Astrocyte (in vitro differentiated cells and primary cell): ENCODE measurements at regions not wholly inside any gene's neighbourhood (a gene's known extent, or its start where the extent isn't known, plus 50 kb on each side); places are given as distances from the start of the nearest gene placed in this dataset.

Experiments used
- DNase-seq: peaks from one replicate; pipeline ENCODE4 v3.0.0-alpha.2; 2010; ENCODE audit warnings: low read depth
- FAIRE-seq: peaks from 2 replicates; lab custom pipeline; 2011; peaks lifted over from hg19 to GRCh38; lab: Jason Lieb, UNC
- H2AFZ ChIP-seq: 2 replicates; pipeline ENCODE4 v1.6.0; 2012; ENCODE audit warnings: low read depth, low read length, inconsistent platforms
- H3K27ac ChIP-seq: 2 replicates; pipeline ENCODE4 v1.5.1; 2011; ENCODE audit warnings: low read depth, low read length, inconsistent platforms
- H3K27me3 ChIP-seq: 2 replicates; pipeline ENCODE4 v1.6.0; 2011; ENCODE audit warnings: low read length, inconsistent platforms; ENCODE audit not compliant: insufficient read depth
- H3K36me3 ChIP-seq: 2 replicates; pipeline ENCODE4 v1.5.1; 2011; ENCODE audit warnings: low read length, inconsistent platforms; ENCODE audit not compliant: insufficient read depth
- H3K4me1 ChIP-seq: 2 replicates; pipeline ENCODE4 v1.5.1; 2011; ENCODE audit warnings: low read length, inconsistent platforms; ENCODE audit not compliant: insufficient read depth
- H3K4me2 ChIP-seq: 2 replicates; pipeline ENCODE4 v1.6.0; 2012; ENCODE audit warnings: low read length, inconsistent platforms
- H3K4me3 ChIP-seq: 2 replicates; pipeline ENCODE4 v1.5.1; 2011; ENCODE audit warnings: low read depth, mild to moderate bottlenecking, low read length, inconsistent platforms; ENCODE audit not compliant: insufficient read depth
- H3K79me2 ChIP-seq: 2 replicates; pipeline ENCODE4 v1.6.0; 2012; ENCODE audit warnings: mild to moderate bottlenecking, low read length, inconsistent platforms; ENCODE audit not compliant: insufficient read depth
- H3K9ac ChIP-seq: 2 replicates; pipeline ENCODE4 v1.6.0; 2012; ENCODE audit warnings: mild to moderate bottlenecking, low read length, inconsistent platforms
- H3K9me3 ChIP-seq: 2 replicates; pipeline ENCODE4 v1.5.1; 2012; ENCODE audit warnings: low read depth, mild to moderate bottlenecking, low read length, inconsistent platforms; ENCODE audit not compliant: insufficient read depth
- H4K20me1 ChIP-seq: 2 replicates; pipeline ENCODE4 v1.6.0; 2012; ENCODE audit warnings: low read length, inconsistent platforms; ENCODE audit not compliant: insufficient read depth
- H3K27ac Mint-ChIP-seq: one replicate; pipeline ENCODE4 v1.8.0; 2021; ENCODE audit warnings: mild to moderate bottlenecking, mixed read lengths; ENCODE audit not compliant: unreplicated experiment
- H3K27me3 Mint-ChIP-seq: one replicate; pipeline ENCODE4 v1.8.0; 2021; ENCODE audit warnings: low read depth, mixed read lengths; ENCODE audit not compliant: unreplicated experiment
- H3K36me3 Mint-ChIP-seq: one replicate; pipeline ENCODE4 v1.8.0; 2021; ENCODE audit warnings: low read depth, mixed read lengths; ENCODE audit not compliant: unreplicated experiment
- H3K4me1 Mint-ChIP-seq: one replicate; pipeline ENCODE4 v1.8.0; 2021; ENCODE audit warnings: low read depth, mixed read lengths; ENCODE audit not compliant: unreplicated experiment
- H3K4me3 Mint-ChIP-seq: one replicate; pipeline ENCODE4 v1.8.0; 2021; ENCODE audit warnings: mild to moderate bottlenecking, moderate library complexity, mixed read lengths; ENCODE audit not compliant: unreplicated experiment
- H3K9me3 Mint-ChIP-seq: one replicate; pipeline ENCODE4 v1.8.0; 2021; ENCODE audit warnings: mild to moderate bottlenecking, mixed read lengths; ENCODE audit not compliant: unreplicated experiment
- EZH2 ChIP-seq: IDR thresholded peaks from 2 replicates; pipeline ENCODE4 v1.6.1; 2012; ENCODE audit warnings: mild to moderate bottlenecking, low read length, inconsistent platforms; ENCODE audit not compliant: insufficient read depth
- TF ChIP-seq, protein P1 (sequence below): IDR thresholded peaks from 2 replicates; pipeline ENCODE4 v1.5.1; 2011; ENCODE audit warnings: low read depth, mild to moderate bottlenecking, inconsistent platforms, low read length, moderate library complexity; ENCODE audit not compliant: insufficient read depth

DNA sequence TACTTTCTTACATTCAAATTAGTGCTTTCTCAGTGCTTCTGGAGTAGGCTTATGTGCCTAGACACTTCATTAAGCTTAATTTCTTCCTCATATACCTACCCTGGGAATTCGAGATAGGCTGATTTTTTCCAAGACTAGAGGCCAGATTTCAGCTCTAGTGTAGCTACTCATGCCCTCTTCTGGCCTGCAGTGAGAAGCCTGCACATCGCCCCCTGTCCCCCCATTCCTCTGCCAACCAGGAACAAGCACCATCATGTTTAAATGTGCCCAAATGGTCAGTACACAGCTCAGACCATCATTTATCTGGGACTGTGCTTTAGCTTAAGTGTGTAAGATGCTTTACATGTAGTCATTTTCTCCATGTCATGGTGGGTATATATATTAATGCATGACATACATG is 1218.8 kb upstream of the LRRTM1 start:
- Histone ChIP-seq H3K9ac (no peak overlapping the region), H3K27me3 (no peaks in the 10 kb centered on the region), H3K36me3 (no peaks in the 10 kb centered on the region), H3K4me2 (no peak overlapping the region), H3K4me1 (no peaks in the 10 kb centered on the region), H3K4me3 (no peak overlapping the region), H3K79me2 (no peaks in the 10 kb centered on the region), H4K20me1 (no peaks in the 10 kb centered on the region), H3K9me3 (no peaks in the 10 kb centered on the region), H3K27ac (no peak overlapping the region), H2AFZ (no peak overlapping the region)
- H3K4me1 Mint-ChIP-seq = no peaks in the 10 kb centered on the region
- no peaks in the 10 kb centered on the region for H3K9me3 Mint-ChIP-seq
- no peak overlapping the region for H3K4me3 Mint-ChIP-seq
- no peaks in the 10 kb centered on the region for H3K27me3 Mint-ChIP-seq
- H3K36me3 Mint-ChIP-seq = no peaks in the 10 kb centered on the region
- no peak for FAIRE-seq
- DNase-seq = no peak
- no peak overlapping the region for H3K27ac Mint-ChIP-seq
- TF ChIP-seq EZH2 = no peak
- TF ChIP-seq, protein P1, sequence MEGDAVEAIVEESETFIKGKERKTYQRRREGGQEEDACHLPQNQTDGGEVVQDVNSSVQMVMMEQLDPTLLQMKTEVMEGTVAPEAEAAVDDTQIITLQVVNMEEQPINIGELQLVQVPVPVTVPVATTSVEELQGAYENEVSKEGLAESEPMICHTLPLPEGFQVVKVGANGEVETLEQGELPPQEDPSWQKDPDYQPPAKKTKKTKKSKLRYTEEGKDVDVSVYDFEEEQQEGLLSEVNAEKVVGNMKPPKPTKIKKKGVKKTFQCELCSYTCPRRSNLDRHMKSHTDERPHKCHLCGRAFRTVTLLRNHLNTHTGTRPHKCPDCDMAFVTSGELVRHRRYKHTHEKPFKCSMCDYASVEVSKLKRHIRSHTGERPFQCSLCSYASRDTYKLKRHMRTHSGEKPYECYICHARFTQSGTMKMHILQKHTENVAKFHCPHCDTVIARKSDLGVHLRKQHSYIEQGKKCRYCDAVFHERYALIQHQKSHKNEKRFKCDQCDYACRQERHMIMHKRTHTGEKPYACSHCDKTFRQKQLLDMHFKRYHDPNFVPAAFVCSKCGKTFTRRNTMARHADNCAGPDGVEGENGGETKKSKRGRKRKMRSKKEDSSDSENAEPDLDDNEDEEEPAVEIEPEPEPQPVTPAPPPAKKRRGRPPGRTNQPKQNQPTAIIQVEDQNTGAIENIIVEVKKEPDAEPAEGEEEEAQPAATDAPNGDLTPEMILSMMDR = no peak

DNA sequence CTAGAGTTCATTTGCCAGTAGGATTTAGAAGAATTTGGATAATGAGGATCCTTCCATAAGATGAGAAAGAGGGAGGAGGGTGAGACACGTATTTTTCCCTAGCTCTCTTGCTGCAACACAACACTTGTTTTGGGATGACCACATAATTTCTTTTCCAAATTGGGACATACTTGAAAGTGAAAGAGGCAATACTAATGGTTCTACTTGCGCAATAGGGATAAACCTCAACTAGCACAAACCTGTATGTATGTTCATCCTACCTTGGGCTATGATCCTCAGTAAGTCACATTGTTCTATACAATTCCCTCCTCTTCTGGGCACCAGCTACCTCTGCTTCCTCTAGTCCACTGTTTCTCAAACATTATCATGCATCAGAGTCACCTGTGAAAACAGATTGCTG is 1208.8 kb upstream of the LRRTM1 start:
- Histone ChIP-seq H3K27me3 (no peaks in the 10 kb centered on the region), H3K4me3 (no peak overlapping the region), H3K27ac (no peak overlapping the region), H2AFZ (no peak overlapping the region), H3K9ac (no peak overlapping the region), H3K4me2 (no peak overlapping the region), H3K79me2 (no peaks in the 10 kb centered on the region), H4K20me1 (no peaks in the 10 kb centered on the region), H3K4me1 (no peaks in the 10 kb centered on the region), H3K36me3 (no peaks in the 10 kb centered on the region), H3K9me3 (no peaks in the 10 kb centered on the region)
- TF ChIP-seq EZH2 = no peak
- TF ChIP-seq, protein P1 = no peak
- no peaks in the 10 kb centered on the region for H3K36me3 Mint-ChIP-seq
- no peak overlapping the region for H3K27ac Mint-ChIP-seq
- H3K4me1 Mint-ChIP-seq = no peaks in the 10 kb centered on the region
- no peaks in the 10 kb centered on the region for H3K27me3 Mint-ChIP-seq
- no peak for DNase-seq
- H3K9me3 Mint-ChIP-seq = peaks cover 3% of the 10 kb centered on the region
- no peak overlapping the region for H3K4me3 Mint-ChIP-seq
- no peak for FAIRE-seq

DNA sequence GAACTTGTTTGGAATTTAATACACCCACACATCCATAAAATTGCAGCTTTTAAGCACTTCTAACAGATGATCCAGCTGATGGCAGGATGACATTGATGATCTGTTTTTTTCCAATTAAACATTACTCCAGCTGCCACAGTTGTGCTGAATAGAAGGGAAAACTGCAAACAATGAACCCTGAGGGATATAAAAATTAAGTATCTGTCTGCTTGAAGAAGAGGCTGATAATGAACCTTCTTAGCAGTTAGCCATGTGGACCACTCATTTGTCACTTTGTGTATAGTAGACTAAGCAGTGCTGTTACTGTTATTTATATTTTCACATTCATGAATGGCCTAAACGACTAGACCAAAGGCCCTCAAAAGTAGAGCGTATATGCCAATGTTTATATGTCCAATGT is 1201.0 kb upstream of the LRRTM1 start:
- Histone ChIP-seq H3K27ac (no peak overlapping the region), H3K4me2 (no peak overlapping the region), H3K4me3 (no peak overlapping the region), H3K9ac (no peak overlapping the region), H3K9me3 (no peaks in the 10 kb centered on the region), H2AFZ (no peak overlapping the region), H3K79me2 (no peaks in the 10 kb centered on the region), H3K36me3 (no peaks in the 10 kb centered on the region), H4K20me1 (no peaks in the 10 kb centered on the region), H3K27me3 (no peaks in the 10 kb centered on the region), H3K4me1 (no peaks in the 10 kb centered on the region)
- Mint-ChIP-seq H3K36me3 (no peaks in the 10 kb centered on the region), H3K27me3 (no peaks in the 10 kb centered on the region), H3K4me3 (no peak overlapping the region), H3K9me3 (no peaks in the 10 kb centered on the region), H3K27ac (no peak overlapping the region), H3K4me1 (no peaks in the 10 kb centered on the region)
- FAIRE-seq (no peak), DNase-seq (no peak)
- TF ChIP-seq, protein P1 = no peak
- no peak for TF ChIP-seq EZH2
